ENCODE measurements at regions not wholly inside any gene's neighbourhood (a gene's known extent, or its start where the extent isn't known, plus 50 kb on each side); places are given as distances from the start of the nearest gene placed in this dataset.

DNA sequence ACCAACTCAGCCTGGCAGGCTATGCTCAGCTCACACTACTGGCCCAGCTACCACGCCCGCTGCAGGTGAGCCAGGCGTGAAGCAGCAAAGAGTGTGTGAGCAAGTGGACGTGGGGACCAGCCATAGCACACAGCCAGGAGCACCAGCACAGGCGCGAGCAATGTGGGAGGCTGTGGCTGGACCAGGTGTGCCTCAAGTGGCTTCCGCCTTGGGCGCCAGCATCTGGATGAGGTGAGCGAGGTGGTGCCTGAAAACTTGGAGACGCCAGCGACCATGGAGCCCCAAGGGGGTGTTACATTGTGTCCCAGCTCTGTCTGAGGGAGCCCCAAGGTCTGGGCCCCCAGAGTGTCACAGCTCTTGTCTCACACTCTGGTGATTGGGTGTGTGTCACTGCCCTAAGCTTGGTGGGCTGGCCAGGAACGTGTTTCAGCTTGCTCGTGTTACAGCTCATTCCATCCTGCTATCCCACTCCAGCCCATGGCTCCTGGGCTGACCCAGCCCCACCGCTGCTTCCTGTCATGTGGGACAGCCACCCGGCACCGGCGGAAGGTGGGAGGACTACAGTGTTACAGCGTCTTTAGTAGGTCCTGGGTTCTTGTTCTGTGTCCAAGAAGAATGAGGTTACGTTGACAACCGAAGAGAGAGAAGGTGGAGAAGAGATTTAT, 508.0 kb upstream of the MMS22L start:
- Histone ChIP-seq H3K9me3 (ENCODE audit: low read depth) (no peaks in the 10 kb centered on the region), H3F3A (ENCODE audit: insufficient read depth) (no peaks in the 10 kb centered on the region), H3K79me2 (ENCODE audit: insufficient read depth) (no peaks in the 10 kb centered on the region), H3K36me3 (ENCODE audit: low read depth) (no peaks in the 10 kb centered on the region), H3K27ac (no peak overlapping the region), H3K4me2 (ENCODE audit: unreplicated experiment) (no peak overlapping the region), H3K9me2 (ENCODE audit: insufficient read depth) (no peaks in the 10 kb centered on the region), H3K27me3 (replicated peaks; ENCODE audit: insufficient read depth) (no peaks in the 10 kb centered on the region), H3K9ac (no peak overlapping the region), H2AFZ (no peak overlapping the region), H4K20me1 (ENCODE audit: insufficient read depth) (no peaks in the 10 kb centered on the region), H3K4me1 (ENCODE audit: insufficient read depth) (no peaks in the 10 kb centered on the region), H3K4me3 (no peak overlapping the region)
- WGBS, 2 experiments (ENCODE audit: low coverage in 1 of 2, low lambda C conversion rate in 2 of 2, missing lambda C conversion rate in 2 of 2) = 68 to 71% methylated on average over 17 of the region's 20 CpGs
- TF ChIP-seq EZH2phosphoT487 (IDR thresholded peaks at IDR 0.05; ENCODE audit: insufficient read depth, low read depth) (no peak), EZH2 (IDR thresholded peaks at IDR 0.05; ENCODE audit: insufficient read depth, poor library complexity, severe bottlenecking) (no peak)
- no peak for DNase-seq
- in situ Hi-C loops (cut with MboI) = no loop called here

DNA sequence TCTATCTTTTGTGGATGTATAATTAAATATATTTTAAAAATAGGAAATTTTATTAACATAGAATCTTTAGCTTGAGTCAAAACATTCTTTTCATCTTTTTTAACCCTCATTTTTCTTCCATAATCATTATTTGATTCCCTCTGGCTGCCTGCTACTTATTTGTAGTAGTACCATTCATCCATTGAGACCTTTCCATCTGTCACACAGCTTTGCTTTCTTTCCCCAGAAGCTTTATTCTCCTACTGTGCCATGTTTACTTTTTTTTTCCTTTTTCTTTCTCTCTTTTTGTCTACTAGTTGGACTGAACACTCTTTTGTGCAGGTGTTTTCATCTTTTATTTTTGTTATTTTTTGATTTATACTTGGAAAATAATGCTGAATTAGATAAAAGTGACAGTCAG, 522.6 kb upstream of the MMS22L start:
- no peaks in the 10 kb centered on the region for H3K4me1 ChIP-seq (ENCODE audit: insufficient read depth)
- H3K4me2 ChIP-seq (ENCODE audit: unreplicated experiment) = no peak overlapping the region
- H2AFZ ChIP-seq = no peak overlapping the region
- H3K36me3 ChIP-seq (ENCODE audit: low read depth) = no peaks in the 10 kb centered on the region
- in situ Hi-C loops (cut with MboI) = no loop called here
- no peaks in the 10 kb centered on the region for H3K9me2 ChIP-seq (ENCODE audit: insufficient read depth)
- no peak overlapping the region for H3K27ac ChIP-seq
- no peak overlapping the region for H3K9ac ChIP-seq
- no peaks in the 10 kb centered on the region for H4K20me1 ChIP-seq (ENCODE audit: insufficient read depth)
- no peaks in the 10 kb centered on the region for H3K9me3 ChIP-seq (ENCODE audit: low read depth)
- no peaks in the 10 kb centered on the region for H3F3A ChIP-seq (ENCODE audit: insufficient read depth)
- no peak overlapping the region for H3K4me3 ChIP-seq
- TF ChIP-seq EZH2phosphoT487 (IDR thresholded peaks at IDR 0.05; ENCODE audit: insufficient read depth, low read depth) = no peak
- TF ChIP-seq EZH2 (IDR thresholded peaks at IDR 0.05; ENCODE audit: insufficient read depth, poor library complexity, severe bottlenecking) = no peak
- no peaks in the 10 kb centered on the region for H3K27me3 ChIP-seq (replicated peaks; ENCODE audit: insufficient read depth)
- no peak for DNase-seq
- no peaks in the 10 kb centered on the region for H3K79me2 ChIP-seq (ENCODE audit: insufficient read depth)

DNA sequence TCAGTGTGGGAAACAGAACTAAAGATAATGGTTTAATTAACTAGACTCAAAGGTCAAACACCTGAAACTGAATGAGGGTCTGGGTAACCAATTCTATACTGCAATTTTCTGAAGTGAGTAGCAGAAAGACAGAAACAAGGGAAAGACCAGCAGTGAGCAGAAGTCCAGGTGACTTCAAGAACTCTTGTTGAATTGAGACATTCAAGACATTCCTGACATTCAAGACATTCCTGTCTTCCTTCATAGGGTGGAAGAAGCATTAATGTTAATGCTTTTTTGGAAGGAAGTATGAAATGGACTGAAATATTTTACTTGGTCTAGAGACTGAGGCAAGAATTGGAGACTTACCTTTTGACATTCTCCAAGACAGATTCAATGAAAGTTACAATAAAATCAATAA, 529.9 kb upstream of the MMS22L start:
- H3K4me1 ChIP-seq (ENCODE audit: insufficient read depth) = no peaks in the 10 kb centered on the region
- TF ChIP-seq EZH2phosphoT487 (IDR thresholded peaks at IDR 0.05; ENCODE audit: insufficient read depth, low read depth) (no peak), EZH2 (IDR thresholded peaks at IDR 0.05; ENCODE audit: insufficient read depth, poor library complexity, severe bottlenecking) (no peak)
- DNase-seq = no peak
- H3K4me3 ChIP-seq = no peak overlapping the region
- H3K9me3 ChIP-seq (ENCODE audit: low read depth) = no peaks in the 10 kb centered on the region
- no peaks in the 10 kb centered on the region for H4K20me1 ChIP-seq (ENCODE audit: insufficient read depth)
- no peak overlapping the region for H3K27ac ChIP-seq
- no peaks in the 10 kb centered on the region for H3K27me3 ChIP-seq (replicated peaks; ENCODE audit: insufficient read depth)
- H3K79me2 ChIP-seq (ENCODE audit: insufficient read depth) = no peaks in the 10 kb centered on the region
- H3K36me3 ChIP-seq (ENCODE audit: low read depth) = no peaks in the 10 kb centered on the region
- no peak overlapping the region for H2AFZ ChIP-seq
- no peak overlapping the region for H3K9ac ChIP-seq
- in situ Hi-C loops (cut with MboI) = no loop called here
- no peak overlapping the region for H3K4me2 ChIP-seq (ENCODE audit: unreplicated experiment)
- no peaks in the 10 kb centered on the region for H3K9me2 ChIP-seq (ENCODE audit: insufficient read depth)
- H3F3A ChIP-seq (ENCODE audit: insufficient read depth) = no peaks in the 10 kb centered on the region

DNA sequence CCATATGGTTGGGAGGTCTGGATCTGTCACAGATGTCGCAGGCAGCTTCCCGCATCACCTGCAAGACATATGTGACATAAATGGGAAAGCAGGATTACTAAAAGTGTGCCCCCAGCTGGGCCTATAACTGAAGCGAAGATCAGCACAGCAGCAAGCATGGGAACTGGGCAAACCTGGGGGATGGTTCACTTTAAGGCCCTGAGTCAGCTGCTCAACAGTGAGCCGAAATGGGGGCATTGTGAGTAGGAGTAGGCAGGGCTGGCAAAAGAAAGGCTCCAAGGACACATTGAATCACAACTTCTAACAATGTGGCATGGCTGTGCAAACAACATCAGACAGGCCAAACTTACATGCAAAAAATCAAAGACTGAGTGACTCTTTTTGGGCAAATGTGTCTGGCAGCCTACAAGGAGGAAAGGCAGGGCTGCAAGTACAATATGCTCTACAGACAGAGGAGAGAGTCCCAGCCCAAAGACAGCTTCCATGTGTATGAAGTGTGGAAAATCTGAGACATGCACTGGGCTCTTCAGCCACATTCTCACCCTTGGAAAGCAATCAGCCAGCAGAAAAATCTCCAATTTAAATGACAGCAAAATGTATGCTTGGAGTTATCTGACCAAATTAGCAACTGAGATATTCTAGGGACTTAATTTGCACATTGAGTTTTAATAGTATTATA, 531.0 kb upstream of the MMS22L start:
- Histone ChIP-seq H3K27me3 (replicated peaks; ENCODE audit: insufficient read depth) (0 out of 2 replicates have a peak, but pooled peaks cover under 1% of the 10 kb centered on the region), H3K9me2 (ENCODE audit: insufficient read depth) (no peaks in the 10 kb centered on the region), H4K20me1 (ENCODE audit: insufficient read depth) (no peaks in the 10 kb centered on the region), H3K79me2 (ENCODE audit: insufficient read depth) (no peaks in the 10 kb centered on the region), H3K27ac (no peak overlapping the region), H3K9me3 (ENCODE audit: low read depth) (no peaks in the 10 kb centered on the region), H3K4me2 (ENCODE audit: unreplicated experiment) (no peak overlapping the region), H3K4me1 (ENCODE audit: insufficient read depth) (no peaks in the 10 kb centered on the region), H3K36me3 (ENCODE audit: low read depth) (no peaks in the 10 kb centered on the region), H3K9ac (no peak overlapping the region), H2AFZ (no peak overlapping the region), H3K4me3 (no peak overlapping the region), H3F3A (ENCODE audit: insufficient read depth) (no peaks in the 10 kb centered on the region)
- in situ Hi-C loops (cut with MboI) = no loop called here
- TF ChIP-seq EZH2phosphoT487 (IDR thresholded peaks at IDR 0.05; ENCODE audit: insufficient read depth, low read depth) = no peak
- TF ChIP-seq EZH2 (IDR thresholded peaks at IDR 0.05; ENCODE audit: insufficient read depth, poor library complexity, severe bottlenecking) = no peak
- no peak for DNase-seq
- 34 to 45% methylated on average over 4 of the region's 4 CpGs for WGBS, 2 experiments (ENCODE audit: low coverage in 1 of 2, low lambda C conversion rate in 2 of 2, missing lambda C conversion rate in 2 of 2)

Measured in GM23248 (cell line).